Esophagus squamous epithelium (tissue), 4 donors: ENCODE measurements at regions not wholly inside any gene's neighbourhood (a gene's known extent, or its start where the extent isn't known, plus 50 kb on each side); places are given as distances from the start of the nearest gene placed in this dataset.

Source experiments
- CTCF ChIP-seq, 6 experiments: fragments of 450-650 bp in 4 of 6; fragments of 200-600 bp in 2 of 6; sonication (generic) in 2 of 6; IDR thresholded peaks; one replicate each; pipeline ENCODE4 v1.5.1; 2016 to 2019; ENCODE audit warnings: antibody characterized with exemption in 6 of 6, mild to moderate bottlenecking in 4 of 6, moderate library complexity in 4 of 6
- POLR2A ChIP-seq, 4 donors: fragments of 450-650 bp; IDR thresholded peaks; one replicate each; pipeline ENCODE4 v1.6.1; 2017; ENCODE audit warnings: antibody characterized with exemption in 4 of 4, mild to moderate bottlenecking in 4 of 4, moderate library complexity in 3 of 4

- no peak for TF ChIP-seq CTCF (IDR thresholded peaks at IDR 0.05)
- TF ChIP-seq POLR2A (IDR thresholded peaks at IDR 0.05) = no peak
Observed at GRCh38 chr18:43931439-43931838, 654.1 kb upstream of the SYT4 start.
